Left lobe of liver (tissue), 2 donors: ENCODE measurements at regions not wholly inside any gene's neighbourhood (a gene's known extent, or its start where the extent isn't known, plus 50 kb on each side); places are given as distances from the start of the nearest gene placed in this dataset.
"Not testable (repeated sequence)": the region's sequence is repeated elsewhere in the genome, so short reads cannot be mapped to it uniquely, and the experiment has no call there.

Experiments
- ATAC-seq: fragments of 200-7000 bp; cut with Tn5 transposase; one replicate; pipeline ENCODE4 v1.9.1; 2020; ENCODE audit warnings: mild to moderate bottlenecking, moderate library complexity
- DNase-seq: peaks from one replicate; pipeline ENCODE4 v3.0.0-alpha.2; 2020; ENCODE audit warnings: low spot score
- donor health status: DM: no; HTN: no; CAD: no; lungs with moderate emphysema.
- donor health status: DM: no; HTN: yes; CAD: no.

- DNase-seq (no peak), ATAC-seq (no peak)
Observed at GRCh38 chr12:74076918-74077317, 460.7 kb upstream of the ATXN7L3B start.

DNA sequence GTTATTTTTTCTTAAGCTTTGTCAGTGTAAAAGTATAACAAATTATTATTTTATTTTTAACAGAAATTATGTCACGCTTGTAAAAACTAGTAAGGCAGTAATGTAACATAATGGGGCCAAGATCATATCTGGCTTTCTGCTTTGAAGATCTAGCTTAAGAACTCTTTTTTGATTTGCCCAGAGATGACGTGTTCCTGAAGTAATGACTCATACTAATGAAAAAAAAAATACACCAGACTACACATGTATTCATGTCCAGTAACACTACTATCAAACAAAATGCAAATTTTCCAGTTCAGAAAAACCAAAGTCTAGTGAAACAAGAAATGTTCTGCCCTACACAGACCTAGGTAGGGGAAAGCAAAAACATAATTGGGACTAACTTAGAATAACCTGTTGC lies 432.2 kb upstream of the ATXN7L3B start:
- no peak for ATAC-seq
- no peak for DNase-seq

DNA sequence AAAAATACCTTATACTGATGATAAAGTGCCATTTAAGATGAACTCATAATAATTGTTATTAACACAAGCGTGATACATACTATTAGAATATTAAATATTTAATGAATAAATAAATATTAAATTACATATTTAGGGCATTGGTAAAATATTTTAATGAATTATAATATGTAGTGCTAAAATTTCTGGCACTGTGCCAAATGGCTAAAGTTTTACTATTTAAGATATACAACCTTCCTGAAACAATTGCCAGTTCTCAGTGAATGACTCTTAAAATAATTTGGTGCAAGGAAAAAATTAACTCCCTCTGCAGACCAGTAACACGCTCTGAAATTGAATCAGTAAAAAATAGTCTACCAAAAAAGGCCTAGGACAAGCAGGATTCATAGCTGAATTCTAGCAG lies 428.9 kb upstream of the ATXN7L3B start:
- ATAC-seq, result no peak
- DNase-seq, result no peak

GRCh38 chr12:74111688-74112360 lies 425.8 kb upstream of the ATXN7L3B start:
- ATAC-seq (peak; percentile 71), DNase-seq (no peak)

DNA sequence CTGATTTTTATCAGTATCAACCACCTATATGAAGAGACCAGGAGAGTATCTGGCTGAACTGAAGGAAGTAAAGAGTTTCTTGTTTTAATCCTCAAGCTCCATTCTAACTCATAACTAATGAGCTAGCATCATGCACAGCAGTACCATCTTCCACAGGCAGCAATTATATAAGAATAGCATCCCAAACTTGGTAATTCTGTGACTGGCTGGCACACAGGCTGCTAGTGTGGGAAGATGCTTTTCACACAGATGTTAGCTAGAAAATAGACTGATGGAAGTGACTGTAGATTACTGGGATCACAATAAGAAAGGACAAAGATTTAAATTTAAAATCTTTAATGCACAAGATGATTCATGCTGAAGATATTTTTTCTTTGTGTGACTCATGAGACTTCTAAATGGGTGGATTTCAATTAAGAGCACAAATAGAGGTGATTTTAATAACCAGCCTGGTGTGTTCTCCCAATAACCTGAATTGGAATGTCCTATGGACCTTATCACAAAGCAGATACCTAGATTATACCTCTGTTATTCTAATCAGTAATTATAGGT lies 417.7 kb upstream of the ATXN7L3B start:
- no peak for ATAC-seq
- DNase-seq, result no peak

GRCh38 chr12:74120644-74121043 lies 417.0 kb upstream of the ATXN7L3B start:
- no peak for ATAC-seq

DNA sequence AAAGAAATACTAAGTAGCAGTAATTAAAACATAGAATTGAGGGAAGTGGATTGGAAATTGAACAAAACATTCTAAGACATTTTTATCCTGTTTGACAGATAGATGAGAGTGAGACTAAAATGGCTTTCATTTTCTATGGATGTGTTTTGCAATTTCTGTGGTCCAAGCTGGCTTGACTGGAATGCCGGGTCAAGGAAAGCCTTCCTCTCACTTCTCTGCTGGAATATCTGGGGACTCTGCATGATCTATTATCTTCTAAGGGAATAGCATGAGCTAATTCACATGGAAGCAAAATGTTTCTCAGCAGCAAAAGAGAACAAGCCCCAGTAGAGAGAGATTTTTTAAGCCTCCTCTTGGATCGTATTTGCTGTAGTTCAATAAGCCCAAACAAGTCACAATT lies 407.9 kb upstream of the ATXN7L3B start:
- DNase-seq, result no peak
- ATAC-seq, result no peak

More at GRCh38 chr12:74120644-74121043, 417.0 kb upstream of the ATXN7L3B start:
- no peak for DNase-seq

DNA sequence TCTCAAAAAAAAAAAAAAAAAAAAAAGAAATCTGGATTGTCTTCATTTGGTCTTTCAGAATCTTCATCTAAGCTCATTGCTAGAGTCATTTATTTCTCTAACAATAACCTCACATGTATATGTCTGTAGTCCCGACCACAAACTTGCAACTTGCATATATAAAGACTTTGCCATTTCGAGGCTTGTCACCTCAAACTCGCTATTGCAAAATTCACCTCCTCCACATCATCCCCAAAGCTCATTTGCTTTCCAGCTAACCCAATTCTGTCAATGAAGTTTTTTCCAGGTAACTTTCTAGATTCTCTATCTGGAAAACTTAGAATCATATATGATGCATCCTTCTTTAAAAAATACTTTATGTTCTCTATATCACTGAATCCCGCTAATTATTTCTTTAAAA lies 393.2 kb upstream of the ATXN7L3B start:
- ATAC-seq (no peak), DNase-seq (no peak)

DNA sequence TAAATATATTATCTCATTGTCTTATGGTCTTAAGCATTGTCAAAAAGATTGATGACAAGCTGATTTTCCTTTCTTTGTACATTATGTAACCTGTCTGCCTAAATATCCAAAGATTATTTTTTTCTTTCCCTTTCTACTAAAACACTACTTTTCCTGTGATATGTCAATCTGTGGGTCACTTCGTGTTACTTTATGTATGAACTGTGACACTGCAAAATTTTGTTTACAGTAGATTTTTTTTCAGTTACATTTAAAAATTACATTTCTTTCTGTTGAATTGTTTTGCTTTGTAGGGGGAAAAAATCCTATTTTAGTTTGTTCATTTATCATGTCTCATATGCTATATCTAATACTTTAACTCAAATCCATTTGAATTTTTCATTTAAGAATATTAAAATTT lies 392.3 kb upstream of the ATXN7L3B start:
- no peak for DNase-seq

GRCh38 chr12:74148849-74149248 lies 388.8 kb upstream of the ATXN7L3B start:
- DNase-seq (no peak), ATAC-seq (no peak)

More for the DNA sequence above, 392.3 kb upstream of the ATXN7L3B start:
- ATAC-seq, result no peak

- DNase-seq (no peak), ATAC-seq (no peak)
Observed at GRCh38 chr12:74152370-74152769, 385.3 kb upstream of the ATXN7L3B start.

DNA sequence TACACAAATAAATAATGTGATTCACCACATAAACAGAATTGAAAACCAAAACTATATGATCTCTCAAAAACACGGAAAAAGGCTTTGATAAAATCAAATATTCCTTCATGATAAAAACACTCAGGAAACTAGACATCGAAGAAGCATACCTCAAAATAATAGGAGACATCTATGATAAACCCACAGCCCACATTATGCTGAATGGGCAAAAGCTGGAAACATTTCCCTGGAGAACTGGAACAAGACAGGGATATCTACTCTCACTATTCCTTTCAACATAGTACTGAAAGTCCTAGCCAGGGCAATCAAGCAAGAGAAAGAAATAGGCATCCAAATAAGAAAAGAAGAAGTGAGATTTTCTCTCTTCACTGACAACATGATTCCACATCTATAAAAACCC lies 371.5 kb upstream of the ATXN7L3B start:
- no peak for DNase-seq
- no peak for ATAC-seq

GRCh38 chr12:74169607-74170006 lies 368.0 kb upstream of the ATXN7L3B start:
- ATAC-seq, result no peak
- no peak for DNase-seq

DNA sequence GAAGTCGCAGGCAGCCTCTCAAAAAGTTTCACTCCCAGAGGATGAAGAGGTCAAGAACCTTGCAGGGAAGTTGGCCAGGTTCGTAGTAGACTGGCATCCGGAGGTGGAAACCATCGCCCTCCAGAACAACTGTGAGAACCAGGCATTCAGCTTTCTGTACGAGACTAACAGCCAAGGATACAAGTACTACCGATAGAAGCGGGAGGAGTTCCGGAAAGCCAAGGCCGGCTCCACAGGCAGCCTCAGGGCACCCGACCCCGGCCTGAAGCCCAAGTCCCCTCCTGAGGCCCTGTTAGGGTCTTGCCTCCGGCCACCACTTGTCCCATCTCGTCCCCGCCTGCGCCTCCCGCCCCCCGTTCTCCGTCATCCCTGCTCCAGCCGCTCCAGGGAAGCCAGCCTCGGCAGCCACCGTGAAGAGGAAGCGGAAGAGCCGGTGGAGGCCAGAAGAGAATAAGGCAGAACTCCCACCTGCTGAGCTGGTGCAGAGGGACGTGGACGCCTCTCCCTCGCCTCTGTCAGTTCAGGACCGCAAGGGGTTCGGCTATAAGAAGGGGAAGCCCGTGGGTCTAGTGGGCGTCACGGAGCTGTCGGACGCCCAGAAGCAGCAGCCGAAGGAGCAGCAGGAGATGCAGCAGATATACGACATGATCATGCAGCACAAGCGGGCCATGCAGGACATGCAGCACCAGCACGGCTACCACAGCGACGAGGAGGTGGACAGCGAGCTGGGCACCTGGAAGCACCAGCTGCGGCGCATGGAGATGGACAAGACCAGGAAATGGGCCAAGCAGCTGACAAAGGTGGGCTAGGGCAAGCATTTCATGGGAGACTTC lies 366.8 kb upstream of the ATXN7L3B start:
- DNase-seq (no peak), ATAC-seq (no peak)

DNA sequence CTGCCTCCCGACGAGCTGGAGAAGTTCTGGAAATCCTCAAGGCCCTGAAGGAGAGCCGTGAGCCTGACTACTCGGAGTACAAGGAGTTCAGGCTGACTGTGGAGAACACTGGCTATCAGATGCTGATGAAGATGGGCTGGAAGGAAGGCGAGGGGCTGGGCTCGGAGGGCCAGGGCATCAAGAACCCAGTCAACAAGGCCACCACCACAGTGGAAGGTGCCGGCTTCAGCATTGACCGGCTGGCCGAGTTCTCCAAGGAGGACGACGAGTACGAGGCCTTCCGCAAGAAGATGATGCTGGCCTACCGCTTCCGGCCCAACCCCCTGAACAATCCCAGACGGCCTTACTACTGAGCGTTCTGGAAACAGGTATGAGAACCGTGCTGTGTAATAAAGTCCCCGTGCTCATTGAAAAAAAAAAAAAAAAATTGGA lies 366.1 kb upstream of the ATXN7L3B start:
- no peak for DNase-seq
- ATAC-seq, result no peak

GRCh38 chr12:74174961-74175360 lies 362.7 kb upstream of the ATXN7L3B start:
- ATAC-seq, DNase-seq: not testable (repeated sequence)

GRCh38 chr12:74185360-74185759 lies 352.3 kb upstream of the ATXN7L3B start:
- ATAC-seq (no peak), DNase-seq (no peak)

- ATAC-seq (no peak), DNase-seq (no peak)
Observed at GRCh38 chr12:74193191-74193590, 344.4 kb upstream of the ATXN7L3B start.

GRCh38 chr12:74204236-74204635 lies 333.4 kb upstream of the ATXN7L3B start:
- ATAC-seq (no peak), DNase-seq (no peak)

DNA sequence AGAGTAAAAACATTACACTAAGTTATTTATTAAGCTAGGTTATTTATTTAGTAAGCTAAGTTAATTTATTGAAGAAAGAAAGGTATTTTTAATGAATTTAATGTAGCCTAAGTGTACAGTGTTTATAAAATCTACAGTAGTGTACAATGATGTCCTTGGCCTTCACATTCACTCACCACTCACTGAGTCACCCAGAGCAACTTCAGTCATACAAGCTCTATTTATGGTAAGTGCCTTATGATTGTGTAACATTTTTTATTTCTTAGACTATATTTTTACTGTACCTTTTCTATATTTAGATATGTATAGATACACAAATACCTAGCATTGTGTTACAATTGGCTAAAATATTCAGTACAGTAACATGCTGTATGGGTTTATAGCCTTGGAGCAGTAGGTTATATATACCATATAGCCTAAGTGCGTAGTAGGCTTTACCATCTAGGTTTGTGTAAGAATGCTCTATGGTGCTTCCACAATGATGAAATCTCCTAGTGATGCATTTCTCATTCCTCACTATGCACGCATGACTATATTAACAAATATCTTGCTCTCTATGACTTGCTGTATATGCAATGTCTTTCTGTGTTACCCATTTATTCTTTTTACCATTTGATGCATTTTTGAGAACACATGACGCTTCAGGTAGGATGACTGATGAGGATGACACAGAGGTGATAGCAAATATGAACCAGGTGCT lies 309.6 kb upstream of the ATXN7L3B start:
- no peak for ATAC-seq

DNA sequence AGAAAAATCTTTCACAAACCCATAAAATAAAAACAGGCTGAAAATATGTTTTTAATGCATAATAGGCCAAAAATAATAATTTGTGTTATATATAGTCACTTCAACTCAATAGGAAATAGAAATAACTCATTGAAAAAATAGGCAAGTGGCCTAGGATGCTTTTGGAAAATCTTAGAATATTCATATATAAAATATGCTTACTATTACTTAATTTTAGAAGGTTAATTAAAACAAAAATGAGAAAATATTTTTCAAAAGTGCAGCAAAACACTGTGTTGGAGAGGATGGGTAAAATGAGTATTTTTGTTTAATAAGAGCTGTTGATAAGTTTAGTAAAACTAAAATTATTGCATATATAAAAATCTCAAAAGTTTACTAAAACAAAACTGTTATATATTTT lies 308.0 kb upstream of the ATXN7L3B start:
- ATAC-seq (no peak), DNase-seq (no peak)

More for the DNA sequence above, 309.6 kb upstream of the ATXN7L3B start:
- DNase-seq, result no peak
